ENCODE measurements at regions not wholly inside any gene's neighbourhood (a gene's known extent, or its start where the extent isn't known, plus 50 kb on each side); places are given as distances from the start of the nearest gene placed in this dataset.

- TF ChIP-seq, protein P1, sequence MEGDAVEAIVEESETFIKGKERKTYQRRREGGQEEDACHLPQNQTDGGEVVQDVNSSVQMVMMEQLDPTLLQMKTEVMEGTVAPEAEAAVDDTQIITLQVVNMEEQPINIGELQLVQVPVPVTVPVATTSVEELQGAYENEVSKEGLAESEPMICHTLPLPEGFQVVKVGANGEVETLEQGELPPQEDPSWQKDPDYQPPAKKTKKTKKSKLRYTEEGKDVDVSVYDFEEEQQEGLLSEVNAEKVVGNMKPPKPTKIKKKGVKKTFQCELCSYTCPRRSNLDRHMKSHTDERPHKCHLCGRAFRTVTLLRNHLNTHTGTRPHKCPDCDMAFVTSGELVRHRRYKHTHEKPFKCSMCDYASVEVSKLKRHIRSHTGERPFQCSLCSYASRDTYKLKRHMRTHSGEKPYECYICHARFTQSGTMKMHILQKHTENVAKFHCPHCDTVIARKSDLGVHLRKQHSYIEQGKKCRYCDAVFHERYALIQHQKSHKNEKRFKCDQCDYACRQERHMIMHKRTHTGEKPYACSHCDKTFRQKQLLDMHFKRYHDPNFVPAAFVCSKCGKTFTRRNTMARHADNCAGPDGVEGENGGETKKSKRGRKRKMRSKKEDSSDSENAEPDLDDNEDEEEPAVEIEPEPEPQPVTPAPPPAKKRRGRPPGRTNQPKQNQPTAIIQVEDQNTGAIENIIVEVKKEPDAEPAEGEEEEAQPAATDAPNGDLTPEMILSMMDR (IDR thresholded peaks at IDR 0.05): no peak
- TF ChIP-seq EP300 (IDR thresholded peaks at IDR 0.05): no peak
Measured at GRCh38 chr10:44306147-44306710, 78.7 kb downstream of the CXCL12 start.
